Esophagus squamous epithelium (tissue), 5 donors: ENCODE measurements at regions not wholly inside any gene's neighbourhood (a gene's known extent, or its start where the extent isn't known, plus 50 kb on each side); places are given as distances from the start of the nearest gene placed in this dataset.

Source experiments
- DNase-seq: peaks from one replicate; lab custom pipeline; 2025; lab: John Stamatoyannopoulos, UW
- H3K27ac ChIP-seq, 4 donors: fragments of 200-600 bp; sonication (generic); one replicate each; pipeline ENCODE4 v1.5.1; 2016 to 2019; ENCODE audit warnings: mild to moderate bottlenecking in 1 of 4
- H3K27me3 ChIP-seq, 4 donors: fragments of 200-600 bp; sonication (generic); 1 replicate in 3 of 4; 2 replicates in 1 of 4; pipeline versions ENCODE4 v1.5.1 to v1.6.0; 2017 to 2021; ENCODE audit warnings: antibody characterized with exemption in 1 of 4
- H3K36me3 ChIP-seq, 3 donors: fragments of 200-600 bp; sonication (generic); one replicate each; pipeline ENCODE4 v1.5.1; 2016 to 2019
- H3K4me1 ChIP-seq, 3 donors: fragments of 200-600 bp; sonication (generic); one replicate each; pipeline ENCODE4 v1.5.1; 2017 to 2019
- H3K4me3 ChIP-seq, 4 donors: fragments of 200-600 bp; sonication (generic); 1 replicate in 3 of 4; 2 replicates in 1 of 4; pipeline ENCODE4 v1.5.1; 2016 to 2019; ENCODE audit warnings: mild to moderate bottlenecking in 2 of 4, moderate library complexity in 1 of 4
- H3K9me3 ChIP-seq, 3 donors: fragments of 200-600 bp; sonication (generic); one replicate each; pipeline ENCODE4 v1.5.1; 2016 to 2019
- CTCF ChIP-seq, 6 experiments: fragments of 450-650 bp in 4 of 6; fragments of 200-600 bp in 2 of 6; sonication (generic) in 2 of 6; IDR thresholded peaks; one replicate each; pipeline ENCODE4 v1.5.1; 2016 to 2019; ENCODE audit warnings: antibody characterized with exemption in 6 of 6, mild to moderate bottlenecking in 4 of 6, moderate library complexity in 4 of 6
- POLR2A ChIP-seq, 4 donors: fragments of 450-650 bp; IDR thresholded peaks; one replicate each; pipeline ENCODE4 v1.6.1; 2017; ENCODE audit warnings: antibody characterized with exemption in 4 of 4, mild to moderate bottlenecking in 4 of 4, moderate library complexity in 3 of 4
- WGBS, 2 donors: methylation state at CpG; one replicate each; pipeline ENCODE4 v1.1.5; 2018; 5-methylcytosine and 5-hydroxymethylcytosine counted together
- intact Hi-C: fragments of 100-400 bp; cut with DNase I; formaldehyde crosslinking; loops from one replicate; pipeline ENCODE4 v1.15.0; 2022
- donor health status: DM: yes; HTN: yes; CAD: no.

DNA sequence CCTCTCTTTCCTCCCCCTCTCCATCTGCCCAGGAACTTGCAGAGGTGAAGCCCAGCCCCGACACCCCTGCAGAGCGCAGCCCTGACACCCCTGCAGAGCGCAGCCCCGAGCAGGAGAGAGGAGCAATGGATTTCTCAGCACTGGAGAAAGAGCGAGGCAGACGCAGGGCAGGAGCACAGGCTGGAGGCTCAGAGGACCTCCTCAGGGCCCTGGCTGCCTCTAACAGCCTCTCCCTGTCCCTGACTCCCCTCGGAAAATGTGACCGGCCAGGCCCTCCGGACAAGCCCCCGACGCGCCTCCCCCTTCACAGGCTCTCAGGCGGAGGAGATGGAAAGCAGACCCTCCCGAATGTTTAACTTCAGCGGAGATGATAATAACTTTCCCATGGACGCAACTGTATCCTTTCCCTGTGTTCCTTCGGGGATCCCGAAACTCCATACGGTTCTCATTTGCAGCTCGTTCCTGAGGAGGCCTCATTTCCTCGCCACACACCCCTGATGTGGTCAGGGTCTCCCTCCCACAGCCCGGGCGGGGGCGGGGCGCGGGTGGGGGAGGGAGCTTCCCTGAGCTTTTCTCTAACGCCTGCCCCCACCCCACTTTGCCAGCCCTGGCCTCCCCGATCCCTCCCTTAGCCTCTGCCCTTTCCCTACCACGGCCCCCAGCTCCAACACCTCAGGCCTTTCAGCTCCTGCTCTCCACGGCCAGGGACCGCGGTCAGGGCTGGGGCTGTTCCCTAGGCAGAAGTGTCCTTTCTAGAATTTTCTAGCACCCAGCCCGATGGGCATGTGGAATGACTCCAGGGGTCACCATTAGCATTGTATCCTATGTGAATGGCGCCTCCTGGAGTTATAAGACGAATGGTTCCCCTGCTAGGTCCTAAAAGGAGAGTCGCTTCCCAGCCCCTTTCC is 201.1 kb upstream of the BCOR start:
- whole genome bisulfite sequencing, 2 donors = 78 to 84% methylated on average over 7 to 15 of the region's 36 CpGs
- no peak overlapping the region for H3K27ac ChIP-seq
- DNase-seq = no peak

DNA sequence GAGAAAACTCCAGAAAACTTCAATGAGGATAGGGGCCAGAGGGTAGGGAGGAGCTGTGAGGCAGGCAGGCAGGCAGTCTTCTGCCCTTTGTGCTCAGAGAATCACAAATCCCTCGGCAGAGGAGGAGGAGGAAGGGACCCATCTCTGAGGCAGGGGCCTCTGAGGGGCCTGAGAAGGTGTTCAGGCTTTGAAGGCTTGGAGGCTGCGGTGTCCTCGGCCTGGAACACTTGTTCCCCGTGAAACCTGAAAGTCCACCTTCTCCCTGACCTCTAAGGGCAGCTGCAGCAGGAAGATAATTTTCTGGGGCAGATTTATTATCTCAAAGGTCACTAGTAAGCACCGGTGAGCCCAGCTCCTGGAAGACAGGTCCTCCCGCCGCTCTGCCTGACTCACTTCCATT is 200.3 kb upstream of the BCOR start:
- no peak for DNase-seq
- no peak for TF ChIP-seq CTCF (IDR thresholded peaks at IDR 0.05)
- no peak for TF ChIP-seq POLR2A (IDR thresholded peaks at IDR 0.05)
- H3K9me3 ChIP-seq = no peaks in the 10 kb centered on the region
- WGBS, 2 donors = 82 to 84% methylated on average over 4 to 7 of the region's 7 CpGs
- no peak overlapping the region for H3K27ac ChIP-seq
- H3K4me1 ChIP-seq = no peaks in the 10 kb centered on the region
- no peaks in the 10 kb centered on the region for H3K36me3 ChIP-seq
- no peak overlapping the region for H3K4me3 ChIP-seq
- intact Hi-C loops = no loop called here
- no peaks in the 10 kb centered on the region for H3K27me3 ChIP-seq

More for the DNA sequence above, 201.1 kb upstream of the BCOR start:
- H3K4me1 ChIP-seq = no peaks in the 10 kb centered on the region
- H3K36me3 ChIP-seq = no peaks in the 10 kb centered on the region
- intact Hi-C loops = no loop called here
- TF ChIP-seq CTCF (IDR thresholded peaks at IDR 0.05) = no peak
- no peak for TF ChIP-seq POLR2A (IDR thresholded peaks at IDR 0.05)
- H3K4me3 ChIP-seq = no peak overlapping the region
- H3K9me3 ChIP-seq = no peaks in the 10 kb centered on the region
- H3K27me3 ChIP-seq = no peaks in the 10 kb centered on the region

DNA sequence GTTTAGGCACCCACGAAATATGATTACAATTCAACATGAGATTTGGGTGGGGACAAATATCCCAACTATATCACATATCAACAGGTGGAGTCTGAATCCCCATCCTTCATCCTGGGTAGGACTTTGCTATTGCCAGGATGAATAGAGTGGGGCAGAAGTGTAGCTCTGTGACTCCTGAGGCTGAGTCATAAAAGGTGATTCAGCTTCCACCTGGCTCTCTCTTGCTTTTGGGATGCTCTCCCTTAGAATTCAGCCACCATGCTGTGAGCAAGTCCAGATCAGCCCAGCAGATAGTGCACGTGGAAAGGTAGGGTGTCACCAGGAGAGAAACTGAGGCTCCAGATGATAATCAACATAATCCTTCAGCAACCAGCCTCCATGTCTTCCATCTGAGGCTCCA is 193.8 kb upstream of the BCOR start:
- no peak for DNase-seq
- H3K9me3 ChIP-seq = peaks cover 0 to 5% (median 0%) of the 10 kb centered on the region in 3 donors
- 60 to 75% methylated on average over 1 to 2 of the region's 2 CpGs for WGBS, 2 donors
- no peaks in the 10 kb centered on the region for H3K36me3 ChIP-seq
- no peak overlapping the region for H3K27ac ChIP-seq
- H3K4me1 ChIP-seq = no peaks in the 10 kb centered on the region
- no peaks in the 10 kb centered on the region for H3K27me3 ChIP-seq
- intact Hi-C loops = no loop called here
- TF ChIP-seq POLR2A (IDR thresholded peaks at IDR 0.05) = no peak
- no peak for TF ChIP-seq CTCF (IDR thresholded peaks at IDR 0.05)
- no peak overlapping the region for H3K4me3 ChIP-seq

- H3K36me3 ChIP-seq = no peaks in the 10 kb centered on the region
- H3K4me3 ChIP-seq = no peak overlapping the region
- DNase-seq = no peak
- H3K4me1 ChIP-seq = no peaks in the 10 kb centered on the region
- 79% methylated on average over 6 to 7 of the region's 7 CpGs for WGBS, 2 donors
- intact Hi-C loops = no loop called here
- TF ChIP-seq CTCF (IDR thresholded peaks at IDR 0.05) = no peak
- no peak for TF ChIP-seq POLR2A (IDR thresholded peaks at IDR 0.05)
- no peaks in the 10 kb centered on the region for H3K27me3 ChIP-seq
- peaks cover 0 to 5% (median 0%) of the 10 kb centered on the region in 3 donors for H3K9me3 ChIP-seq
- H3K27ac ChIP-seq = no peak overlapping the region
Observed at GRCh38 chrX:40290517-40290916, 192.8 kb upstream of the BCOR start.

- no peak for DNase-seq
- TF ChIP-seq CTCF (IDR thresholded peaks at IDR 0.05) (no peak), POLR2A (IDR thresholded peaks at IDR 0.05) (no peak)
- Histone ChIP-seq H3K9me3 (peaks cover 0 to 5% (median 0%) of the 10 kb centered on the region in 3 donors), H3K4me3 (no peak overlapping the region), H3K27ac (no peak overlapping the region), H3K4me1 (no peaks in the 10 kb centered on the region), H3K36me3 (no peaks in the 10 kb centered on the region), H3K27me3 (no peaks in the 10 kb centered on the region)
- intact Hi-C loops = no loop called here
- 82% methylated on average over 2 of the region's 2 CpGs; no CpG with 5 or more reads in 1 of the 2 donors for WGBS, 2 donors
Observed at GRCh38 chrX:40285876-40286275, 188.1 kb upstream of the BCOR start.
